GM10248 (cell line): ENCODE measurements at regions not wholly inside any gene's neighbourhood (a gene's known extent, or its start where the extent isn't known, plus 50 kb on each side); places are given as distances from the start of the nearest gene placed in this dataset.

Experiments
- CTCF ChIA-PET: fragments of 300-600 bp; sonication (Branson Sonifier 250); formaldehyde crosslinking; extraction: SDS; loops from one replicate; lab custom pipeline; 2021; ENCODE audit warnings: antibody characterized with exemption; lab: Yijun Ruan, JAX
- POLR2A ChIA-PET: fragments of 350-650 bp; sonication (Branson Sonifier 250); formaldehyde crosslinking; extraction: SDS; loops from one replicate; lab custom pipeline; 2020; ENCODE audit warnings: antibody characterized with exemption; lab: Yijun Ruan, JAX
- DNase-seq: peaks from one replicate; pipeline ENCODE4 v3.0.0; 2012; ENCODE audit errors: extremely low spot score
- TF ChIP-seq, protein P1 (sequence below): IDR thresholded peaks from 2 replicates; pipeline ENCODE4 v1.5.1; 2012; ENCODE audit warnings: mild to moderate bottlenecking, low read depth; ENCODE audit errors: extremely low read depth, missing control alignments, control extremely low read depth

DNA sequence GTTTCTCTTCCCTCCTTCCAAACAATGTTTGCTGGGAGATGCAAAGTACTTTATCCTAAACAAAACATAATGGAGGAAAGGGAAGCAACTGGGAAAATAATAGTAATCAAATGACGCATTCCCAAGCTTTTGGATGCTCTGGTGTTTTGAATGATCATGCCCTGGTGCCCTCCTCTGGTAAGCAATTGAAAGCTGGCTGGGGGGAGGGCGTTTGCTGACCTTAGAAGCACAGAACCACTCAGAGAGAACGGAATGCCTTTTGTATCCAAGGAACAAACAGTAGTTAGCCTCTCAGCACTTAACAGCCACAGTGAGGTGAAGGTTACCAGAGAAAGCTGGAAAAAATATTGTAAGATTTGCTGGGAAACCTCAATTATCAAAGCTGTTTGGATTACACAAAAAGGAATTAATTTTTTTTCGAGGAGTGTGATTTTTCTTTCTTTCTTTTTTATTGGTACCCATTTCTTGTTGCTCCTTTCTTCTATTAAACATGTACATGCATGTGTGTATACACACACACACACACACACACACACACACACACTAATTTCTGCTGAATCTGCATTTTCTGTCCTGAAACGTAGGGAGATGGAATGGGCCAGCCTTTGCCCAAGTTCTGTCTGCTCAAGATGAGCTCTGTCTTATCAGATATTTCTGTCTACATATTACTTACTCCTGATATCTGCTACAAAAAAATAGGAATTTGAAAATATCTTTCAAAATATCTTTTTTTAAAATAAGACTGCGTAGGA is 155.8 kb upstream of the IGFBP7 start:
- POLR2A ChIA-PET, result no interaction called here
- CTCF ChIA-PET, result interaction anchor here (1.3 kb wide), 1 partner anchor 12 kb away, joined by 3 read pairs; no protein-coding TSS in a partner anchor
- TF ChIP-seq, protein P1, sequence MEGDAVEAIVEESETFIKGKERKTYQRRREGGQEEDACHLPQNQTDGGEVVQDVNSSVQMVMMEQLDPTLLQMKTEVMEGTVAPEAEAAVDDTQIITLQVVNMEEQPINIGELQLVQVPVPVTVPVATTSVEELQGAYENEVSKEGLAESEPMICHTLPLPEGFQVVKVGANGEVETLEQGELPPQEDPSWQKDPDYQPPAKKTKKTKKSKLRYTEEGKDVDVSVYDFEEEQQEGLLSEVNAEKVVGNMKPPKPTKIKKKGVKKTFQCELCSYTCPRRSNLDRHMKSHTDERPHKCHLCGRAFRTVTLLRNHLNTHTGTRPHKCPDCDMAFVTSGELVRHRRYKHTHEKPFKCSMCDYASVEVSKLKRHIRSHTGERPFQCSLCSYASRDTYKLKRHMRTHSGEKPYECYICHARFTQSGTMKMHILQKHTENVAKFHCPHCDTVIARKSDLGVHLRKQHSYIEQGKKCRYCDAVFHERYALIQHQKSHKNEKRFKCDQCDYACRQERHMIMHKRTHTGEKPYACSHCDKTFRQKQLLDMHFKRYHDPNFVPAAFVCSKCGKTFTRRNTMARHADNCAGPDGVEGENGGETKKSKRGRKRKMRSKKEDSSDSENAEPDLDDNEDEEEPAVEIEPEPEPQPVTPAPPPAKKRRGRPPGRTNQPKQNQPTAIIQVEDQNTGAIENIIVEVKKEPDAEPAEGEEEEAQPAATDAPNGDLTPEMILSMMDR, result no peak
- no peak for DNase-seq

DNA sequence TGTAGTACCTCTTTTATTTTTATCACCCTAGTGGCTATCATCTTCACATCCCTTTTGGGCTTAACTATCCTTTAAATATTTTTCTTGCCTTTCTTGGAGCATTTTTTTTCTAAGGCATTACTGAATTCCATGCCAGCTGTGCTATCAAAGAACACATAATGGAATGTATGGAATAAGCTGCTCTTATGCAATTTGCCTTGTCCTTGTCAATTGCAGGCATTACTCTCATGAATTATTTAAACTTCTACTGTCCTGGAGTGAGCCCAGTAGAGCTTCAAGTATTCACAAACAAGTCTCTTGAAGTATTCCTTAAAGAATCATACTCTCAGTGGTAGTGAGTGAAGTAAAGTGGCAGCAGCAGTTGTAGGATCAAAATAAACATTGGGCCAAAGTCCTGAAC is 144.6 kb upstream of the IGFBP7 start:
- no peak for DNase-seq
- TF ChIP-seq, protein P1, result no peak
- ChIA-PET CTCF (interaction anchor here (0.7 to 1.2 kb wide), 2 partner anchors 11 to 15 kb away, joined by 3 read pairs; no protein-coding TSS in a partner anchor), POLR2A (no interaction called here)

DNA sequence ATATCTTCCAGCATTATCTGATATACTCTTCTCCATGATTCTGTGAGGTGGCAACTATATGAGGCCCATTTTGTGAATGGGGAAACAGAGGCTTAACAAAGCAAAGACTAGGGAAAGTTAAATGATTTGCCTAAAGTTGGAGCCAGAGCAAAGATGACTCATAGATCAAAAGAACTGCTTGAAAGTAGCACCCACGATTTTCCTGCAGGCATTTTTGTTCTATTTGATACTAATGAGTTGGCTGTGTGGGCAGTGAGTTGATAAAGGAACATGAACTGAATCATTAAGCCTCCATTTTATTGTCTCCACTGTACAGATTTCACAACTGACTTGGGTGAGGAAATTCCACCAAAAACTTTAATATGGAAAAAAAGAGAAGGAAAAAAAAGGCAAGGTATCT is 138.9 kb upstream of the IGFBP7 start:
- POLR2A ChIA-PET, result no interaction called here
- CTCF ChIA-PET, result interaction anchor here (1.3 kb wide), 1 partner anchor 30 kb away, joined by 3 read pairs; no protein-coding TSS in a partner anchor
- TF ChIP-seq, protein P1, result no peak
- DNase-seq, result no peak

DNA sequence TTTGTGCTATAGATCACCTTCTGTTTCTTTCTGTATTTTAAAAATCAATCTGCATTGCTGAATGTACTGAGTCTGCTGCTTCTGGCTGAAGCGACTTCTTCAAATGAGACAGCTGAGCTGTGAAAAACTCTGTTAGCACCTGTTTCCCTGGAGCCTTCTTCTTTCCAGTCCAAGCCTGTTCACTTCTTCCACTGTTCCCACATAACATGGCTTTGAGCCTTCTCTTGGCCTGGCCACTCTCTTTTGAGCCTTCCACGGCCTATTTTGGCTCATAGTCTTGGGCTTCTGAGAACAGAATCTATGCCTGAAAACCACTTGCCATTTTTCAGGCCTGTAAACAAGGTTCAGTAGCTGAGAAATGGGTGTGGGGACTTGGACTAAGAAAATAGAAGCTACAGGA is 132.9 kb upstream of the IGFBP7 start:
- TF ChIP-seq, protein P1, result no peak
- CTCF ChIA-PET, result no interaction called here
- POLR2A ChIA-PET, result no interaction called here

DNA sequence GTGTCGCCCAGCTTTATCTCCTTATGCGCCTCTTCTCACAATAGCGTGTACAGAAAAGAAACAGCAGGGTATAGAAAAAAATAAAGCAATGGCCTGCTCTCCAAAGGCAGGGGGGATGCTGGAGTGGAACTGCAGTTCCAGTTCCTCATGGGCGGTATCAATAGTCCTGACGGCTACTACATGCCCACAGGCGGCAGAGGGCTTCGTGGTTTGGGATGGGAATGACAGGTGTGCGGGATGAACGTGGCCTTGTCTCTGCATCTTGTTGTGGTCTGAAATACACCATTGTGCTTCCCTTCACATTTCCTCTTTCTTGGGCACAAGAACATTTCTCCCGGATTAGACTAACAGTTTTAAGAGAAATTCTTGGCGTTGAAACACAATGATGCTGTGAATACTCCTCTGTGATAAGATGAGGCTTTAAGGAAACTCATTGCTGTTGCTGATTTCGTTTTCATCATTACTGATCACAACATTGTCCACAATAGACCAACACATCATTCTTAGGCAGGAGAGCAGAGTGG is 124.1 kb upstream of the IGFBP7 start:
- ChIA-PET CTCF (no interaction called here), POLR2A (no interaction called here)
- TF ChIP-seq, protein P1, result no peak
- DNase-seq, result no peak

More for the DNA sequence above, 132.9 kb upstream of the IGFBP7 start:
- DNase-seq, result no peak

DNA sequence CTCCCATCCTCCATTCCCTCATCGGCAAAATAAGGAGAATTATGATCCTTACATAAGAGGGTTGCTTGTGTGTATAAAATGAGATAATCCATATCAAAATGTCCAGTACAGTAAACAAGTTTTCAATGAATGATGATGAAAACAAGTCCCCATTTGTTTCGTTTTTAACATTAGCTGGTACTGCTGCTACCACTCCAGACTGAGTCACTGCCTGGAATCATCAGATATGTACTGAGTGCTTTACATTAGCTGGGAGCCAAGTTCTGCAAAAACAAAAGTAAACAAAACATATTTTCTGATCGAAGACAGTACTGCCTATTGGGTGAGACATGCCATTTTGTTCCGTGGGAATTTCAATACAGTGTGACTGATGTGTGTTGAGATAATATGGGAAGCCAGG is 123.2 kb upstream of the IGFBP7 start:
- POLR2A ChIA-PET, result no interaction called here
- TF ChIP-seq, protein P1, result no peak
- DNase-seq, result no peak
- CTCF ChIA-PET, result no interaction called here
